OCI-LY3 (cell line): ENCODE measurements at regions not wholly inside any gene's neighbourhood (a gene's known extent, or its start where the extent isn't known, plus 50 kb on each side); places are given as distances from the start of the nearest gene placed in this dataset.

Experiments
- EZH2phosphoT487 ChIP-seq: fragments of 200-600 bp; shearing (Covaris generic); IDR thresholded peaks from 2 replicates; pipeline ENCODE4 v1.6.1; 2018; ENCODE audit warnings: antibody characterized with exemption, mixed run types, low read depth
- TF ChIP-seq, protein P1 (sequence below): fragments of 200-600, 300-600 bp; sonication (generic); IDR thresholded peaks from 2 replicates; pipeline ENCODE4 v1.5.1; 2014; ENCODE audit warnings: antibody characterized with exemption, low read length, low read depth

DNA sequence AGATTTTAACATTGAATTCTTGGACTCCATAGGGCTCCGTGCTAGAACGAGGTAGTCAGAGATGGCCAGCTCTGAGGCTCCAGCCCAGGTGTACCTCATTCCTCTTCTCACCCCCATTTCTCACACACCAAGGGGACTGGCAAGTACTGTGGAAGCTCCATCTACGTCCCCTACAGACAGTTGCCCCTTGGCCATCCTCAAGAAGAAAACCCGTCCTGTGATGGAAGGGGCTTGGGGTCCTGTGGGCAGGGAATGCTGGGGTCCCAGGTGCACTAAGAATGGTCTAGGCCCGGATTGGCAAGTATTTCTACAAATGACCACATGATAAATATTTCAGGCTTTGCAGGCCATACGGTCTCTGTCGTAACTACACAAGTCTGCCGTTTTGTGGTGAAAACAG lies 110.3 kb downstream of the PDCL3 start:
- TF ChIP-seq, protein P1, sequence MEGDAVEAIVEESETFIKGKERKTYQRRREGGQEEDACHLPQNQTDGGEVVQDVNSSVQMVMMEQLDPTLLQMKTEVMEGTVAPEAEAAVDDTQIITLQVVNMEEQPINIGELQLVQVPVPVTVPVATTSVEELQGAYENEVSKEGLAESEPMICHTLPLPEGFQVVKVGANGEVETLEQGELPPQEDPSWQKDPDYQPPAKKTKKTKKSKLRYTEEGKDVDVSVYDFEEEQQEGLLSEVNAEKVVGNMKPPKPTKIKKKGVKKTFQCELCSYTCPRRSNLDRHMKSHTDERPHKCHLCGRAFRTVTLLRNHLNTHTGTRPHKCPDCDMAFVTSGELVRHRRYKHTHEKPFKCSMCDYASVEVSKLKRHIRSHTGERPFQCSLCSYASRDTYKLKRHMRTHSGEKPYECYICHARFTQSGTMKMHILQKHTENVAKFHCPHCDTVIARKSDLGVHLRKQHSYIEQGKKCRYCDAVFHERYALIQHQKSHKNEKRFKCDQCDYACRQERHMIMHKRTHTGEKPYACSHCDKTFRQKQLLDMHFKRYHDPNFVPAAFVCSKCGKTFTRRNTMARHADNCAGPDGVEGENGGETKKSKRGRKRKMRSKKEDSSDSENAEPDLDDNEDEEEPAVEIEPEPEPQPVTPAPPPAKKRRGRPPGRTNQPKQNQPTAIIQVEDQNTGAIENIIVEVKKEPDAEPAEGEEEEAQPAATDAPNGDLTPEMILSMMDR = no peak
- no peak for TF ChIP-seq EZH2phosphoT487
